SH-SY5Y (cell line): ENCODE measurements at regions not wholly inside any gene's neighbourhood (a gene's known extent, or its start where the extent isn't known, plus 50 kb on each side); places are given as distances from the start of the nearest gene placed in this dataset.

Source experiments
- GATA2 ChIP-seq: IDR thresholded peaks from 2 replicates; pipeline ENCODE4 v1.6.1; 2011; ENCODE audit warnings: mild to moderate bottlenecking, low read depth, low read length
- GATA3 ChIP-seq: IDR thresholded peaks from 2 replicates; pipeline ENCODE4 v1.6.1; 2011; ENCODE audit warnings: low read depth, mild to moderate bottlenecking, low read length, moderate library complexity

- no peak for TF ChIP-seq GATA2
- TF ChIP-seq GATA3: no peak
Observed at GRCh38 chr2:49270091-49270490, 115.8 kb upstream of the FSHR start.
